Fibroblast of upper back skin (primary cell): ENCODE measurements at regions not wholly inside any gene's neighbourhood (a gene's known extent, or its start where the extent isn't known, plus 50 kb on each side); places are given as distances from the start of the nearest gene placed in this dataset.

ENCODE experiments used
- DNase-seq: peaks from one replicate; pipeline ENCODE4 v3.0.0-alpha.2; 2013

DNA sequence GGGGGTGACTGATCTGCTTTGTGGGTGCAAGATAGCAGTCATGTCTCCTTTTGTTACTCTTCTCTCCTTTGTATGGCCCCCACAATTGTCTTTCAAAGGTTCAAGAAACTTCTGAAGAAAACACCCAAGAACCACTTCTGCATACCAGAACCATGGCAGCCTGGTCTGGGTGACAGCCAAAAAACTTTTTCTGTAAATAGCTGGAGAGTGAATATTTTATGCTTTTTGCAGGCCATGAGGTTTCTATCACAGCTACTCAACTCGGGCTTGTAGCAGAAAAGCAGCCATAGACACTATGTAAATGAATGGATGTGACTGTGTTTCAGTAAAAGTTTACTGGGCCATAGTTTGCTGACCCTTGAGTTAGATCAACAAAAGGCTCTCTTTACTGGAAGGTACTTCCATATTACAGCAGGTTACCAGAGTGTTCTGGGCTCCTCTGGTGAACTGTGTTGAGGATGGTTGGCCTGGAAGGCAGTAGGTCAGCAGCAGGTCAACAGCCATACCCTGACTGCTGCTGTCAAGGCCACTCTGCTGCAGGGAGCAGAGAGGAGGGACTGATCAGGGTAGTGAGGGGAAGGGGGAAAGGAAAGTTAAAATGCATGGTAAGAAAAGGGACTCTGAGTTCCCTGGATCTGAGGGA, 116.4 kb downstream of the GDAP2 start:
- peak; percentile 80 for DNase-seq
